Eye (tissue), 1 donor: ENCODE measurements at regions not wholly inside any gene's neighbourhood (a gene's known extent, or its start where the extent isn't known, plus 50 kb on each side); places are given as distances from the start of the nearest gene placed in this dataset.
A peak's percentile ranks its signal among the peaks of the same experiment; 100 is the strongest.

ENCODE experiments used
- DNase-seq: peaks from one replicate; pipeline ENCODE4 v3.0.0-alpha.2; 2015

DNA sequence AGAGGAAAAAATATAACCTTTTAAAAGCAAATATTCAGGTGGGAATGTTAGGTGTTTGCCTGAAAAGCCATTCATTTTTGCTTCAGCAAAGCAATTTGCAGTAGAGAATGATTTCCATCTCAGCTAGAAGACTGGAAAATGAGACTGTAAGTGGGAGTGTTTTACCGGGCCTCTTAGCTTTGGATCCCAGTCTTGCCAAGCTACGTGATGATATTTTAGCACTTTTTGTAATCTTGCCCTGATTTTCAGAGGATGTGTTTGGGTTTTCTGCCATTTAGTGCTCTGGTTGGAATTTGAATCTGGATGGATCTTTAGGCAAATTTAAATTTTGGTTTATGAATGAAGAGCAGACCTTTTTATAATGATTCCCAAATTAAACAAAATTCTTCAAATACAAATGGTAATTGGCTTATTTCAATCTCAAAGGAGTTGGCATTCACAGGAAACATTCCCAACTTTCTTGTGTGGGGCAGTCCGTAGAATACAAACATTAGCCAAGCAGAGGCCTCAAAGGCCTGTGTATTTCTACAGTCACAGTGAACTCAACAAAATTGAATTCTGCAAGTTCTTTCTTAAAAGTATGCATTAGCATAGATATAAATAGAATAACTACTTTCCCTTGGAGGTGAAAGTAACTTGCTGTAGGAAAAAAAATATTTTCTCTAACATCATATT lies 646.4 kb downstream of the CDY2B start:
- no peak for DNase-seq

DNA sequence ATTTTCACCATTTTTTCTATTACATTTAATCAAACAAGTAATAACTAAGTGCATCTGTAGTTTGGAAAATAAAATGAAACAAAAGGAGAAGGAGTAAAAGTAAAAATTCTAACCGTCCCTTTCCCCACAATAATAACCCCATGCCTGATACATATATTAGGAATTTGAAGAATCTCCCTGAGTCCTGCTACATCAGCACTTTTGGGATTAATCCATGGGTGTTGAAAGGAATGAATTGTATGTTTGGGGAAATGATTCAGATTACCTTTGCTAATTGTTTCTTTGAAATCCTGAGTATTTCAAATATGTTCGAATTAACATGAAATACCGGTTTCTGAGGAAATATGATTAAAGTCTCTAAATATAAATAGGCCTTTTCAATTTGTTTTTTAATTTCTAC lies 648.0 kb downstream of the CDY2B start:
- no peak for DNase-seq

DNA sequence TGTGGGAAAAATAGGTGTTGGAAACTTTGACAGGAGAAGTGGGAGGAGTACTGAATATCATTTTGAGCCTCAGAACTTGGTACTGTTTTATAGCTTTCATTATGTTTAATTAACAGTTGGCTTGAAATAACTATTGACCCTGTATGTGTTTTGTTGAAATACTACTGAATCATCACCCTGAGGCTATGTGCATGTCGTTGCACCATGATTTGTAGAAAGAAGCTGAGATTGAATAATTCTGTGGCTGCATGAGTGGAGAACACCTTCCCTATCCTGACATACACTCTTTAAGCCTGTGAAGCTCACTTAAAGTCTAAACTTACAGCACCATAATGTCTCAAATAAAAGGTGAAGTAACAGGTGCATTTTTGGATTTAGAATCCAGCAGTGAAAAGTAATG lies 656.5 kb downstream of the CDY2B start:
- no peak for DNase-seq

DNA sequence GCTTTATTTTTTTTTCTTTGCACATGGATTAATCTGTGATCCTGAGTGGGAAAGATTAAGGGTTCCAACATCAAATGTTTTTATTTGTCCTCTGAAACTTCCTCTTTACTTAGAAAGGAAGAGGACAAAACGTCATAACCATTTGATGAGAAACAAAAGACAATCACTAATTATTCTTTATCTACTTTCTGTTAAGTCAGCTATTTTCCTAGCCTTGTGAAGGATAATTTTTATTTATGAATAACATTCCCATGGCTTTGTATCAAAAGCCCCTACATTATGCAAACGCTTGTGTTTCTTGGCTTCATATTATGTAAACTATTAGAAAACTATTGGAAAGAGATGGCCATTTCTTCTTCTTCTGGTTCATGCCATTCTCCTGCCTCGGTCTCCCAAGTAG lies 677.6 kb downstream of the CDY2B start:
- DNase-seq, result no peak

DNA sequence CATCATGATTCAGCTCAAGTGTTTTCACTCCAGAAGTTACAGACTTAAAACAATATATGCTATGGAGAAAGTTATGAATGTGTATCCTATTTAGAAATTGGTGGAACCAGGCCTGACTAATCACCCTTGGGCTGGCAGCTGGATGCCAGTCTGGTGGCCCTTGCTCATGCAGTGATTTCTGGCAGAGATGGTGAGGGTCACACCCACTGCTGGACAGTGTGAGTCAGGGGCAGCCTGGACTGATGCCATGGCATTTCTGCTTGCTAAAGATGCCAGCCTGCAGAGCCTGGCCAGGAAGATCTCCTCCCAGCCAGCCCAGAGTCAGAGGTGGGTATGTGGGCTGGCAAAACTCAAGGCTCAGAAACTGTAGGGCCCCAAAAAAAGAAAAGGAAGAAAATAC lies 695.7 kb downstream of the CDY2B start:
- DNase-seq, result no peak

DNA sequence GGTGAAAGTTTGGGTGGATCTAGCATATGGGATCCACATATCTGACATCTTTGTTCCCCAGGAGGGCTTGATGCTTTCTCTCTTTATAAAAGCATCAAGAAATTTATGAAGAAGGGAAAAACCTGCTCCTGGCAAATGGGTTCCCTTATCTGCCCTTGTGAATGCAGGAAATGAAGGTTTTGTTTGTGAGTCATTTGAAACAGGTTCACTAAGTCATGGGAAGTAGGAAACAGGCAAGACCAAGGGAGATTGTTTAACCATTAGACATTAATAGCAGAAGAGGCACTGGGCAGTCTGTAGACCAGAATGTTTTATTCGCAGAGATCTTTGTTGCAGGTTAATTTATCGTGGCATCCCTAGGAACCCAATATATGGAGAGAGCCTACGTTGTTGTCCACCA lies 713.1 kb downstream of the CDY2B start:
- DNase-seq, result no peak

DNA sequence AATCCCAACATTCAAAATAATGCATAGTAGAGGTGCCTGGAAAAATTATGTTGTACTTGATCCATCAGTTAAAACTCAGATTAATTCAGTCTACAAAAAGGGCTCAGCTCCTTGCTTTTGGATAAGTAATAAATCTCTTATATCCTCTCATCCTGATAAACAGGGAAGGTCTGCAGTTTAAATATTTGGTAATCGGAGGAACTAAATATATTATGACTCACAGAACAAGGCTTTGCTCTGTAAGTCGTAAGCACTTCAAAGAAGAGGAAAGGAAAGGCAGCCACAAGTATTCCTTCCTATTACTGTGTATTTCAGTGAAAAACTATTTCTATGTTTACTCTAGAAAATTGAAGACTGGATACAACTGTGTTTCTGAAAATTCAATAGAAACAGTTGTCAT lies 757.9 kb downstream of the CDY2B start:
- no peak for DNase-seq

DNA sequence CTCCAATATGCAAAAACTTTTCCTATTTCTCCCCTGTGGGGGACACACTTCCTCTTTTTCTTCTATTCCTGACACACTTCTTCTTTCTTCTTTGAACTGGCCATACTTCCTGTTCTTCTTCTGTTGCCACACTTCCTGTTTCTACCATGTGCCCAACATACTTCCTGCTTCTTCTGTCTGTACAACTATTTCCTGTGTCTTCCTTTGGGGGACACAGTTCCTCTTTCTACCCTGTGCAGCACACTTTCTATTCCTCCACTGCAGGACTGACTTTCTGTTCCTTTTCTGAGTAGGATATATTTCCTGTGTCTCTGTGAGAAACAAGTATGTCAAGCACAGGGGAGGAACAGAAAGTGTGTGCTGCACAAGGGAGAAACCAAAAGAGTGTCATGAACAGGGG lies 794.7 kb downstream of the CDY2B start:
- no peak for DNase-seq

DNA sequence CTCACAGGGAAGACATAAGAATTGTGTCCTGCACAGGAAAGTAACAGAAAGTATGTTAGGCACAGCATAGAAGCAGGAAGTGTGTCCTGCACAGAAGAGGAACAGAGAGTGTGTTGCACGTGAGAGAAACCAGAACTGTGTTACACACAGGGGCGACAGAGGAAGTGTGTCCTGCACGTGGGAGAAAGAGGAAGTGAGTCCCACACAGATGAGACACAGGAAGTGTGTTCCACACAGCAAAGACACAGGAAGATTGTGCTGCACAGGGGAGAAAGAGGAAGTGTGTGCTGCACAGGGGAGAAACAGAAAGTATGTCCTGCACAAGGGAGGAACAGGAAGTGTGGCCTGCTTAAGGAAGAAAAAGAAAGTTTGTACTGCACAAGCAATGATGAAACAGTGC lies 800.1 kb downstream of the CDY2B start:
- no peak for DNase-seq

DNA sequence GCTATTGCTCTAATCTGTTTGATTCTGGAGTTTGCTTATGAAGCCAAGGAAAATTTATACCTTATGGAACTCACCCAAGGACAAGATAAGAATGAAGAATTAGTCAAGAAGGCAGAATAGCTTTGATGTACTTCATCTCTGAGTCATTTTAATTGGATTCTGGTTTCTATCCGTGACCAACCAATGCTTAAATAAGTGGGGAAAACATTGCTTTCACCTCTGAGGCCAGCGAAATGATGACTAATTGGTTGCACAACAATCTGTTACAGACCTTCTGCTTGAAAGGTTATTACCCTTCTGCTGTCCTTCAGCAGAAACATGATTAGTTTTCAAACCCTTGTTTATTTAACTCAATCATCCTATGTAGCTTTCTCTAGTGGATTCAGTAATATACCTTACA lies 812.7 kb downstream of the CDY2B start:
- no peak for DNase-seq

DNA sequence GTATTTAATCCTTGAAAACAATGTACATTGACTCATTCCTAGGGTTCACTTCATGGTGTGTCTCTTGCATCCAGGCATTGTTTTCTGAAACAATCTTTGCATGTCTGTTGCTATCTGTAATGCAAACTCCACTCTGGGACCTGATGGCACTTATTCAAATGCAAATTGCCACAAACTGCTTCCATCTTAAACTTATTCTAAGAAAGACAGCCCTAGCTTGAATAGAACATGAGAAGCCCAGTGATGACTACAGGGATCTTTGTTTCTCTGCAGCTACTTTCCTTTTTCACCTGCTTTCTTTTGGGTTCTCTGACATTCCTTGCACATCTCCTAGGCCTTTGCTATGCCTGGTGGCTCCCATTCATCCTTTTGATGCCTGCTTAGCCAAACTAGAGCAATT lies 827.0 kb downstream of the CDY2B start:
- no peak for DNase-seq

DNA sequence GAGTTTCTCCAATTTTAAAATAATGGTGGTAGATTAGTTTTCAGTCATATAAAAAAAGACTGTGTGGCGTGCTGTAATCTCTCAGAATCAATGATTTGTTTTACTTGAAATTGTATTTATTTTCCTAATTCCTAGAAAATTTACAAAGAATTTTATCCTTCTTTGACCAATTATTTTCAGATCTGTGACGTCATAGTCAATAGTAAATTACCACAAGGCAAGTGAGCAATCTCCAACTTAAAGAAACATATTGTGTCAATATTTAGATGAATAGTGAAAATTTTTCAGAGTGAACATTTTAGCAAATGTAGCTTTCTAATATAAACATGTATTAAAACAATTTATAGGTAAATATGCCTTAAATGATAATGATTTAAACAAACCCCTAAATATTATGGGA lies 829.6 kb downstream of the CDY2B start:
- DNase-seq, result no peak

DNA sequence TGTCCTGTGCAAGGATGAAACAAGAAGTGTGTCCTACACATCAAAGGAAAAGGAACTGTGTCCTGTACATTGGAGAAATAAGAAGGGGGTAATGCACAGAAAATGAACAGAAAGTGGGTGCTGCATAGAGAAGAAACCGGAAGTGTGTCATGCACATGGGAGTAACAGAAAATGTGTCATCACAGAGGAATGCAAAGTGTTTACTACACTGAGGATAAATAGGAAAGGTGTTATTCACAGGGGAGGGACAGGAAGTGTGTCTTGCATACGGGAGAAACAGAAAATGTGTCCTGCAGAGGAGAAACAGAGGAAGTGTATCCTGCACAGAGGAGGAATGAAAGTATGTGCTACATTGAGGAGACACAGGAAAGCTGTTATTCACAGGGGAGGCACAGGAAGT lies 834.9 kb downstream of the CDY2B start:
- no peak for DNase-seq

DNA sequence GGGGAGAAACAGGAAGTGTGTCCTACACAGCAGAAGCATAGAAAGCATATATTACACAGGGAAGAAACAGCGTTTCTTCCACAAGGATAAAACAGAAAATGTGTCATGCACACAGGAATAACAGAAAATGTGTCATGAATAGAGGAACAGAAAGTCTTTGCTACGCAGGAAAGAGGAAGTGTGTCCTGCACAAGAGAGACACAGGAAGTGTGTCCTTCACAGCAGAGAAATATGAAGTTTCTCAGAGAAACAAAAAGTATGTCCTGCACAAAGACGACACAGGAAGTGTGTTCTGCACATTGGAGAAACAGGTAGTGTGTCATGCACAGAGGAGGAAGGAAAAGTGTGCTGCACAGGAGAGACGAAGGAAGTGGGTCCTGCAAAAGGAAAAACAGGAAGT lies 835.3 kb downstream of the CDY2B start:
- no peak for DNase-seq

DNA sequence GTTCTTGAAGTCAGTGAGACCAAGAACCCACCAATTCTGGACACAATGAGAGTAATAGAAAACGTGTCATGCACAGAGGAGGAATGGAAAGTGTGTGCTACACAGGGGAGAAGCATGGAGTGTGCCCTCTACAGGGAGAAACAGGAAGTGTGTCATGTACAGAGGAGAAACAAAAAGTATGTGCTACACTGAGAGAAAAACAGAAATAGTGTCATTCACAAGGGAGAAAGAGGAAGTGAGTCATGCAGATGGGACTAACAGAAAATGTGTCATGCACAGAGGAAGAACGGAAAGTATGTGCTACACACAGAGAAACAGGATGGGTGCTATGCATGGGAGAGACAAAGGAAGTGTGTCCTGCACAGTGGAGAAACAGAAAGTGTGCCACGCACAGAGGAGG lies 835.7 kb downstream of the CDY2B start:
- DNase-seq, result no peak

DNA sequence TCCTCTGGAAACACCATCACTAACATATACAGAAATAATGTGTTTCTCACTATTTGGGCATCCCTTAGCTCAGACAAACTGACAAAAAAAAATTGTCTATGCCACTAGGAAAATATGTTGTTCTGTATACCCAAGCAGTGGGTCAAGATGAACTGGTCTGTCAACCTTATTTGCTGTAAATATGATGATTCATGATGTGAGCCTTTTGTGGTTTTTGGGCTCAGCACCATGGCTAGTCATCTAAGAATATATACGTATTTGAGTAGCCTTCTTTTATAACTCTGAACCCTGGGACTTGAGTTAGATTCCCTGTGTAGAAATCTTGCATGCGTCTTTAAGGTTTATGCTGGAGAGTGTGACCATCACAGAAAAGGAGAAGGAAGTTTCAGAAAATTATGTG lies 841.6 kb downstream of the CDY2B start:
- no peak for DNase-seq

DNA sequence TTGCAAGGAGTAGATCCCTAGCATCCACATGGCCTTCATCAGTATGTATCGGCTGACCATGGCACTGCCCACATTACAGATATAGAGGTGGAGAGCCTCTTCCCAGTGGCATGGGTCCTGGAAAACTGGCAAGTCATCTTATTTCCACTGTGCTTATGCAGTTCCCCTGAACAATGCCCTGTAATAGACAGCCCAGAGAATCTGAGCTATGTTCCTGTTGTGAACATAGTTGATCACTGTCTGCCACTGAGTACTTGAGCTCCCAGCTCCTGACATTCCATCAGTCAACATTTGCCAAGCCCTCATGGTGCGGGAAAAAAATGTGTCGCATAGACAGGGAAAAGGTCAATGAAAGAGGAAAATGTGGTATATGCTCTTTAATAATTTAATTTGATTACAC lies 861.9 kb downstream of the CDY2B start:
- DNase-seq, result no peak

DNA sequence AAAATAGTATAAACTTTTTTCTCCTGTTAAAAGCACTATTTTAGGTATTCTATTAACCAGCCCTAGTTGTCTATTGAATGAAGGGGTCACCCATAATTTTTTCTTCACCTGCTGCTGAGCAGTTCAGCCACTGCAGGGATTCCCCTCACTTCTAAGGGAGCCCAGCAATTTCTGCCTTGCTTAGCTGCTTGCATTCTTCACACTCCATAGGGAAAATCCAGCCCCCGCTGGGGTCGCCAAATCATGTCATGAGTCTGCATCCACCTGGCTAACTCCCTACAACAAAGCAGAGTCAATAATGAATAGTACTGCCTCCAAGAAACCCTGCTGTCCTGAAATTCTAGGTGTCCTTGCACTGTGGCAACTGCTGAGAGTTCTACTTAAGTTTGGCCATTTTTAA lies 886.5 kb downstream of the CDY2B start:
- DNase-seq, result no peak

DNA sequence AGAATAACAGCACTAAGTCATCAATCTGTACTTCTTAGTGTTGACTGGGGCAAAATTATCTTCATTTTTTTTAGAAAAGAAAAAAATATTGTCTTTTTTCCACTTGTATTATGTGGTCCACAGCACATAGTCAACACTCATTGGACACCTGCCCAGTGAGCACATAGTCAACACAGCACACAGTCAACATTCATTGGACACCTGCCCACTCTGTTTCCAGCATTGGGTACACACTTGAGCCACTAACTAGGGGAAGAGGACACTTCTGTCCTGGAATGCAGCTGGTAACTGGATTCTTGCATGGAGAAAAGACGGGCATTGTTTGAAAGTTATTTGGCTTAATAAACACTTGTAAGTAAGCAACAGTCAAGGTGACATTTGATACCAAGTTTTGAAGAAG lies 898.2 kb downstream of the CDY2B start:
- no peak for DNase-seq

DNA sequence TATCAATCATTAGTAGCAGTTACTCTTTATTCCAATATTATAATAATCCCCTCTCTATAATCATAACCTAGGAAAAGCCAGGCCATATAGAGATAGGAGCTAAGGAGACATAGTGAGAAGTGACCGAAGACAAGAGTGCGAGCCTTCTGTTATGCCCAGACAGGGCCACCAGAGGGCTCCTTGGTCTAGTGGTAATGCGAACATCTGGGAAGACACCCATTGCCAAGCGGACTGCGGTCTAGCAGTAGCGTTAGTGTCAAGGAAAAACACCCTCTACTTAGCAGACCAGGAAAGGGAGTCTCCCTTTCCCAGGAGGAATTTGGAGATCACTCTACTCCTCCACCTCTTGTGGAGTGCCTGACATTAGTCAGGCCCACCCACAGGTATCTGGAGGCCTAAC lies 920.9 kb downstream of the CDY2B start:
- no peak for DNase-seq

DNA sequence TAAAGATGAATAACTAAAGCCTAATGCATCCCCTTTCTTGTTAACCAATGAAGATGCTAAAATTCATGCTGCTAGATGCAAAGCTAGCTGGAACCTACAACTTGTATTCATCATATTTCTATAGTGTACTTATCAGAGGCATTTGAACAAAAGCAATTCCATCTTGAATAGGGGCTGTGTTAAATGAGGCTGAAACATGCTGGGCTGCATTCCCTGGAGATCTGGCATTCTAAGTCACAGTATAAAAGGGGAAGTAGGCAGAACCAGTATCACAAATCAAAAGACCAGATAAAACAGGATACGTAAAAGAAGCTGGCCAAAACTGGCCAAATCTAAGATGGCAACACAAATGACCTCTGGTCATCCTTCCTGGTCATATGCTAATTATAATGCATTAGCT lies 932.8 kb downstream of the CDY2B start:
- DNase-seq, result peak; percentile 0
